ENCODE measurements at regions not wholly inside any gene's neighbourhood (a gene's known extent, or its start where the extent isn't known, plus 50 kb on each side); places are given as distances from the start of the nearest gene placed in this dataset.

- POLR2A ChIA-PET, result interaction anchor here (1.0 to 2.5 kb wide), 2 partner anchors 148 to 236 kb away, joined by 3 to 9 read pairs; partner anchors contain the start of gene FHDC1
- intact Hi-C loops (cut with micrococcal nuclease), result loop anchor here (10.0 kb wide), 1 partner anchor 490 kb away; no protein-coding TSS in a partner anchor
- peaks cover 15% of the 10 kb centered on the region for H3K4me1 Mint-ChIP-seq (ENCODE audit: insufficient read depth, unreplicated experiment)
- no peaks in the 10 kb centered on the region for H3K9me3 Mint-ChIP-seq (ENCODE audit: unreplicated experiment)
- CTCF ChIA-PET, result interaction anchor here (0.5 to 8.1 kb wide), 51 partner anchors 9 to 1927 kb away, joined by 3 to 235 read pairs (median 5); partner anchors contain the start of genes ARFIP1, FHDC1 and TIGD4
- no peak for DNase-seq (ENCODE audit: unreplicated experiment)
- no peak overlapping the region for H3K27ac Mint-ChIP-seq (ENCODE audit: low read depth, unreplicated experiment)
- H3K4me3 Mint-ChIP-seq (ENCODE audit: unreplicated experiment), result no peak overlapping the region
- TF ChIP-seq CTCF (IDR thresholded peaks at IDR 0.05; ENCODE audit: unreplicated experiment), result no peak
- BruUV-seq (replicated peaks), result no TSS peak
- H3K27me3 Mint-ChIP-seq (ENCODE audit: insufficient read depth, unreplicated experiment), result no peaks in the 10 kb centered on the region
- no peaks in the 10 kb centered on the region for H3K36me3 Mint-ChIP-seq (ENCODE audit: insufficient read depth, unreplicated experiment)
Measured at GRCh38 chr4:153084224-153084979, 119.8 kb upstream of the TRIM2 start.

- peaks cover 15% of the 10 kb centered on the region for H3K4me1 Mint-ChIP-seq (ENCODE audit: insufficient read depth, unreplicated experiment)
- no peak overlapping the region for H3K4me3 Mint-ChIP-seq (ENCODE audit: unreplicated experiment)
- H3K9me3 Mint-ChIP-seq (ENCODE audit: unreplicated experiment), result no peaks in the 10 kb centered on the region
- POLR2A ChIA-PET, result interaction anchor here (1.0 to 1.6 kb wide), 6 partner anchors 11 to 305 kb away, joined by 3 to 8 read pairs (median 3); partner anchors contain the start of genes ARFIP1 and TIGD4
- no peaks in the 10 kb centered on the region for H3K27me3 Mint-ChIP-seq (ENCODE audit: insufficient read depth, unreplicated experiment)
- H3K27ac Mint-ChIP-seq (ENCODE audit: low read depth, unreplicated experiment), result no peak overlapping the region
- no TSS peak for BruUV-seq (replicated peaks)
- peak; percentile 66 for DNase-seq (ENCODE audit: unreplicated experiment)
- CTCF ChIA-PET, result interaction anchor here (0.5 to 8.1 kb wide), 38 partner anchors 9 to 594 kb away, joined by 3 to 235 read pairs (median 4); partner anchors contain the start of gene FHDC1
- intact Hi-C loops (cut with micrococcal nuclease), result loop anchor here (1.0 to 10.0 kb wide), 2 partner anchors 239 to 490 kb away; no protein-coding TSS in a partner anchor
- peak; percentile 87 for TF ChIP-seq CTCF (IDR thresholded peaks at IDR 0.05; ENCODE audit: unreplicated experiment)
- no peaks in the 10 kb centered on the region for H3K36me3 Mint-ChIP-seq (ENCODE audit: insufficient read depth, unreplicated experiment)
Measured at GRCh38 chr4:153084980-153085630, 119.1 kb upstream of the TRIM2 start.

- DNase-seq (ENCODE audit: unreplicated experiment), result no peak
- Mint-ChIP-seq H3K27me3 (ENCODE audit: insufficient read depth, unreplicated experiment) (no peaks in the 10 kb centered on the region), H3K4me3 (ENCODE audit: unreplicated experiment) (no peak overlapping the region), H3K9me3 (ENCODE audit: unreplicated experiment) (no peaks in the 10 kb centered on the region), H3K4me1 (ENCODE audit: insufficient read depth, unreplicated experiment) (peaks cover 14% of the 10 kb centered on the region), H3K36me3 (ENCODE audit: insufficient read depth, unreplicated experiment) (no peaks in the 10 kb centered on the region), H3K27ac (ENCODE audit: low read depth, unreplicated experiment) (no peak overlapping the region)
- intact Hi-C loops (cut with micrococcal nuclease), result loop anchor here (10.0 kb wide), 1 partner anchor 487 kb away; no protein-coding TSS in a partner anchor
- no TSS peak for BruUV-seq (replicated peaks)
- ChIA-PET CTCF (interaction anchor here (0.7 to 1.0 kb wide), 2 partner anchors 33 to 40 kb away, joined by 4 read pairs; no protein-coding TSS in a partner anchor), POLR2A (no interaction called here)
- TF ChIP-seq CTCF (IDR thresholded peaks at IDR 0.05; ENCODE audit: unreplicated experiment), result no peak
Measured at GRCh38 chr4:153087671-153088194, 116.5 kb upstream of the TRIM2 start.

GRCh38 chr4:153089742-153090141, 114.5 kb upstream of the TRIM2 start:
- Mint-ChIP-seq H3K27ac (ENCODE audit: low read depth, unreplicated experiment) (no peak overlapping the region), H3K4me1 (ENCODE audit: insufficient read depth, unreplicated experiment) (peaks cover 6% of the 10 kb centered on the region), H3K9me3 (ENCODE audit: unreplicated experiment) (no peaks in the 10 kb centered on the region), H3K36me3 (ENCODE audit: insufficient read depth, unreplicated experiment) (no peaks in the 10 kb centered on the region), H3K27me3 (ENCODE audit: insufficient read depth, unreplicated experiment) (no peaks in the 10 kb centered on the region), H3K4me3 (ENCODE audit: unreplicated experiment) (no peak overlapping the region)
- intact Hi-C loops (cut with micrococcal nuclease), result loop anchor here (10.0 kb wide), 1 partner anchor 485 kb away; no protein-coding TSS in a partner anchor
- ChIA-PET POLR2A (no interaction called here), CTCF (interaction anchor here (0.8 to 3.1 kb wide), 3 partner anchors 20 to 327 kb away, joined by 3 to 18 read pairs (median 4); no protein-coding TSS in a partner anchor)
- TF ChIP-seq CTCF (IDR thresholded peaks at IDR 0.05; ENCODE audit: unreplicated experiment), result no peak
- no TSS peak for BruUV-seq (replicated peaks)
- DNase-seq (ENCODE audit: unreplicated experiment), result no peak
